RWPE1 (cell line): ENCODE measurements at regions not wholly inside any gene's neighbourhood (a gene's known extent, or its start where the extent isn't known, plus 50 kb on each side); places are given as distances from the start of the nearest gene placed in this dataset.

ENCODE experiments used
- CTCF ChIA-PET: fragments of 350-600 bp; sonication (Branson Sonifier 250); formaldehyde crosslinking; extraction: SDS; loops from one replicate; lab custom pipeline; 2021; lab: Yijun Ruan, JAX
- POLR2A ChIA-PET: fragments of 400-600 bp; formaldehyde crosslinking; extraction: SDS; loops from one replicate; lab custom pipeline; 2020; ENCODE audit warnings: antibody characterized with exemption; ENCODE audit not compliant: low non-redundant PET; lab: Yijun Ruan, JAX
- DNase-seq: peaks from one replicate; pipeline ENCODE4 v3.0.0; 2012; ENCODE audit warnings: low spot score
- H3K27ac ChIP-seq: fragments of 450-650 bp; 2 replicates; pipeline ENCODE4 v1.5.1; 2017
- CTCF ChIP-seq: fragments of 450-650 bp; conservative IDR thresholded peaks from 2 replicates; pipeline ENCODE4 v1.5.1; 2017; ENCODE audit warnings: low read depth, mild to moderate bottlenecking

- POLR2A ChIA-PET = no interaction called here
- no peak for DNase-seq
- H3K27ac ChIP-seq = no peak overlapping the region
- no peak for TF ChIP-seq CTCF
- CTCF ChIA-PET = no interaction called here
These were observed 88.7 kb downstream of the IGLL5 start for GRCh38 chr22:22976033-22976922.

GRCh38 chr22:22977479-22978200 is 90.0 kb downstream of the IGLL5 start:
- CTCF ChIA-PET = no interaction called here
- H3K27ac ChIP-seq = no peak overlapping the region
- POLR2A ChIA-PET = no interaction called here
- no peak for TF ChIP-seq CTCF
- no peak for DNase-seq

GRCh38 chr22:22978637-22979036 is 91.0 kb downstream of the IGLL5 start:
- TF ChIP-seq CTCF = no peak
- CTCF ChIA-PET = no interaction called here

GRCh38 chr22:22979121-22979724 is 91.1 kb upstream of the GNAZ start:
- POLR2A ChIA-PET = no interaction called here
- H3K27ac ChIP-seq = no peak overlapping the region
- CTCF ChIA-PET = no interaction called here
- no peak for DNase-seq
- no peak for TF ChIP-seq CTCF

More at GRCh38 chr22:22978637-22979036, 91.0 kb downstream of the IGLL5 start:
- no peak overlapping the region for H3K27ac ChIP-seq
- no peak for DNase-seq
- POLR2A ChIA-PET = no interaction called here

GRCh38 chr22:22979954-22980353 is 90.4 kb upstream of the GNAZ start:
- CTCF ChIA-PET = no interaction called here
- DNase-seq = no peak
- no peak for TF ChIP-seq CTCF
- H3K27ac ChIP-seq = no peak overlapping the region
- POLR2A ChIA-PET = no interaction called here
